Activated CD8-positive, alpha-beta T cell treated with anti-CD3 and anti-CD28 coated beads for 36 hours (primary cell): ENCODE measurements at regions not wholly inside any gene's neighbourhood (a gene's known extent, or its start where the extent isn't known, plus 50 kb on each side); places are given as distances from the start of the nearest gene placed in this dataset.

Experiments used
- ATAC-seq: fragments of 200-7000 bp; cut with Tn5 transposase; one replicate; pipeline ENCODE4 v1.10.0; 2021; ENCODE audit warnings: mild to moderate bottlenecking, moderate library complexity
- CTCF ChIA-PET: fragments of 350-600 bp; sonication (Branson Sonifier 250); formaldehyde crosslinking; loops from one replicate; lab custom pipeline; 2021; ENCODE audit warnings: antibody characterized with exemption; lab: Charles Lee
- POLR2A ChIA-PET: fragments of 350-600 bp; sonication (Branson Sonifier 250); formaldehyde crosslinking; loops from one replicate; lab custom pipeline; 2021; ENCODE audit warnings: antibody characterized with exemption; lab: Charles Lee
- DNase-seq: peaks from one replicate; pipeline ENCODE4 v3.0.0-alpha.2; 2020
- H3K27ac Mint-ChIP-seq: one replicate; pipeline ENCODE4 v1.8.0; 2021; ENCODE audit warnings: mild to moderate bottlenecking, mixed read lengths
- H3K27me3 Mint-ChIP-seq: one replicate; pipeline ENCODE4 v1.8.0; 2021; ENCODE audit warnings: mixed read lengths
- H3K36me3 Mint-ChIP-seq: one replicate; pipeline ENCODE4 v1.8.0; 2021; ENCODE audit warnings: low read depth, mixed read lengths
- H3K4me1 Mint-ChIP-seq: one replicate; pipeline ENCODE4 v1.8.0; 2021; ENCODE audit warnings: low read depth, mixed read lengths
- H3K4me3 Mint-ChIP-seq: one replicate; pipeline ENCODE4 v1.8.0; 2021; ENCODE audit warnings: mild to moderate bottlenecking, moderate library complexity, mixed read lengths
- H3K9me3 Mint-ChIP-seq: one replicate; pipeline ENCODE4 v1.8.0; 2021; ENCODE audit warnings: mixed read lengths
- intact Hi-C: fragments of 100-400 bp; cut with micrococcal nuclease; formaldehyde crosslinking; loops from one replicate; pipeline ENCODE4 v1.10.0; 2022
- TF ChIP-seq, protein P1 (sequence below): fragments of 200-600 bp; IDR thresholded peaks from one replicate; pipeline ENCODE4 v1.8.0; 2022; ENCODE audit warnings: antibody characterized with exemption, mild to moderate bottlenecking

DNA sequence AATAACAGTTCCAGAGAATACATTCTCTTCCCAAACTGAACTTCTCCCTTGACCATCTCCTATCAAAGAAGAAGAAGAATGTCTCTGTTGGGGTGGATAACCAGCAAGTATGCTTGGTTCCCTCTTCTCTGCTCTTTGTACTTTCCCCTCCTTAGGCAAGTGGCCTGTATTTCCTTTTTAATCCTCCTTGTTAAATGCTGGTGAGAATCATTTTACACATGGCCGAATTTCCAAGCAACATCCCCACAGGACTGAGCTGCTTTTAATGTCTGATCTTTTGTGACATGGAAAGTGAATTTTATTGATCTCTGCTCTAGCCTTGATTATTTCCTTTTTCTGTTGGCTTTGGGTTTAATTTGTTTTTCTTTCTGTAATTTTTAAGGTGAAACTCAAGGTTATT, 336.7 kb downstream of the DUSP10 start:
- Mint-ChIP-seq H3K9me3 (no peaks in the 10 kb centered on the region), H3K4me1 (no peaks in the 10 kb centered on the region), H3K27me3 (peaks cover 5% of the 10 kb centered on the region), H3K27ac (no peak overlapping the region), H3K4me3 (no peak overlapping the region), H3K36me3 (no peaks in the 10 kb centered on the region)
- CTCF ChIA-PET, result no interaction called here
- ATAC-seq, result no peak
- DNase-seq, result no peak
- intact Hi-C loops, result no loop called here
- POLR2A ChIA-PET, result no interaction called here
- TF ChIP-seq, protein P1, sequence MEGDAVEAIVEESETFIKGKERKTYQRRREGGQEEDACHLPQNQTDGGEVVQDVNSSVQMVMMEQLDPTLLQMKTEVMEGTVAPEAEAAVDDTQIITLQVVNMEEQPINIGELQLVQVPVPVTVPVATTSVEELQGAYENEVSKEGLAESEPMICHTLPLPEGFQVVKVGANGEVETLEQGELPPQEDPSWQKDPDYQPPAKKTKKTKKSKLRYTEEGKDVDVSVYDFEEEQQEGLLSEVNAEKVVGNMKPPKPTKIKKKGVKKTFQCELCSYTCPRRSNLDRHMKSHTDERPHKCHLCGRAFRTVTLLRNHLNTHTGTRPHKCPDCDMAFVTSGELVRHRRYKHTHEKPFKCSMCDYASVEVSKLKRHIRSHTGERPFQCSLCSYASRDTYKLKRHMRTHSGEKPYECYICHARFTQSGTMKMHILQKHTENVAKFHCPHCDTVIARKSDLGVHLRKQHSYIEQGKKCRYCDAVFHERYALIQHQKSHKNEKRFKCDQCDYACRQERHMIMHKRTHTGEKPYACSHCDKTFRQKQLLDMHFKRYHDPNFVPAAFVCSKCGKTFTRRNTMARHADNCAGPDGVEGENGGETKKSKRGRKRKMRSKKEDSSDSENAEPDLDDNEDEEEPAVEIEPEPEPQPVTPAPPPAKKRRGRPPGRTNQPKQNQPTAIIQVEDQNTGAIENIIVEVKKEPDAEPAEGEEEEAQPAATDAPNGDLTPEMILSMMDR, result no peak

DNA sequence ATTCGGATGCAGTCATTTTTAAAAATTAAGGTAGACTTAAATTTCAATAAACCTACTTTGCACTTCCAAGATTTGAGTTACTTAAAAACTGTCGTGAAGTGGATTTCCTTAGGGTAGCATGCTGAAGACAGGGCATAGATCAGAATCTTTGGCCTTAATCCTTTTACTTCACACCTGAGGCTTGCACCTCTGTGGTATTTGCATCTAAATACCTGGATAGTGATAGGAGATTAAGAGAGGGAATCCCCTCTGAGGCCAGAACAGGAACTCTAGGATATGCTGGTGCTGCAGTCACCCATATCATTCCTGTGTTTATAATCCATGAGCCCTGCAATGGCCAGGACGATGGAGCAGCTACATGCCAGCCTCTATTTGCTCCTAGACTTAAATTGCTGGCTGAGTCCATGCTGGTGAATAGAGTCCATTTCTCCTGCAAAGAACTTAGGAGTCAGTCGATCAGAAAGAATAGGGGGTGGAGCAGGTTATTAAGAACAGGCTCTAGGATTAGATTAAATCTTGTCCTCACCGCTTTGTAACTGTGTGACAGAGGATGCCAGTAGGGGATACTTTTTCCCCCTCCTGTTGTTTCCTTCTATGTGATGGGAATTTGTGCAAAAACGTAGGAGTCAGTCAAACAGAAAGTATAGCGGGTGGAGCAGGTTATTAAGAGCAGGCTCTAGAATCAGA, 333.6 kb downstream of the DUSP10 start:
- Mint-ChIP-seq H3K36me3 (no peaks in the 10 kb centered on the region), H3K4me3 (no peak overlapping the region), H3K4me1 (no peaks in the 10 kb centered on the region), H3K9me3 (no peaks in the 10 kb centered on the region), H3K27ac (no peak overlapping the region), H3K27me3 (peaks cover 7% of the 10 kb centered on the region)
- ATAC-seq (no peak), DNase-seq (no peak)
- ChIA-PET POLR2A (no interaction called here), CTCF (no interaction called here)
- intact Hi-C loops, result no loop called here
- TF ChIP-seq, protein P1, result no peak

DNA sequence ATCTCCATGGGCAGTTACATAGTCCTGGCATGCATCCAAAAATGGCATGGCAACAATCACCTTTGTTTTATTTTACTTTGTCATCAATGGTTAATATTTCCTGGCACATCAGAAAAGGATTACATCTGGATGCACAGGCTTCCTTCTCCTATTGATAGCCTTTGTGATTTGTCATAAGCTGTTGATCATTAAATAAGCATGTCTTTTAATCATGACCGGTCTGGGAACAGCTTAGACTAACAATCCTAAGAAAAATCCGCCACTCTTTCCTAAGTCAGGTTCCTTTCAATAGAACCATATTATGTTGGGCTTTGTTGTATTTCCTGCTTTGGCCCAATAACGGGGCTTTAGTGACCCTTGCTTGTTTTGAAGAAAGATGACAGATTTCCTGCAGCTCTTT, 330.6 kb downstream of the DUSP10 start:
- H3K9me3 Mint-ChIP-seq, result no peaks in the 10 kb centered on the region
- H3K4me1 Mint-ChIP-seq, result no peaks in the 10 kb centered on the region
- POLR2A ChIA-PET, result no interaction called here
- DNase-seq (no peak), ATAC-seq (no peak)
- peaks cover 18% of the 10 kb centered on the region for H3K27me3 Mint-ChIP-seq
- H3K36me3 Mint-ChIP-seq, result no peaks in the 10 kb centered on the region
- H3K27ac Mint-ChIP-seq, result no peak overlapping the region
- no peak overlapping the region for H3K4me3 Mint-ChIP-seq
- TF ChIP-seq, protein P1, result no peak
- intact Hi-C loops, result no loop called here
- CTCF ChIA-PET, result no interaction called here

DNA sequence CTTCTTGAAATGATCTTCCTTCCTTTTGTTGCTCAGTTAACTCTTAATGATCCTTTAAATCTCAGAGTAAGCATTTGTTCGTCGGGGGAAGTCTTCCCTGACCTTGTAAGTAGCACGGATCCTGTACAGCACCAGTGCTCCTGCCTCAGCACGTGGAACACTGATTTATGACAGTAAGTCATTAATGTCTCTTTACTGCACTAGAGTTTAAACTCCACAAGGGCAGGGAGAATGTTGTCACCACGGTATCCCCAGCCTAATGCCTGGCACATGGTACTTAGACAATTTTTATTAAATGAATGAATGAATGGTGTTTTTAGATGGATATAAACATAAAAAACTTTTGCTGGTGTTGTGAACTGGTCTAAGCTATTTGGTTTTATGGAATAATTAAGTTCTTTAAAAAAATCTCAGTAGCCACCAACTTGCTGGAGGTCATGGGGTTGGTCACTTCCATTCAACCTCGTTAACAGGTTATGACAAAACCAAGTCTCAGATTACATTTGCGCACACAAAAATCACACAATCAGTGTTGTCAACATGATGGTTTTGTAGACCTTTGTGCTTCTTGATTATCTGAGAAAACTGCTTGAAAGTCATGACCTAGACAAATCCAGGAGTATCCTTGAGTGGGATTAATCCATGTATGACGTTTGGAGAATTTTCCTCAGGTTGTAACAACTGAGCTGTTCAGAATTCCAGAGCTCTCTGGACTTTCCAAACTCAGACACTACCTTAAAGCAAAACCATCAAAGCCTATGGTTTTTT, 326.9 kb downstream of the DUSP10 start:
- H3K9me3 Mint-ChIP-seq, result no peaks in the 10 kb centered on the region
- H3K27me3 Mint-ChIP-seq, result peaks cover 20% of the 10 kb centered on the region
- ATAC-seq (no peak), DNase-seq (no peak)
- no peak overlapping the region for H3K4me3 Mint-ChIP-seq
- H3K27ac Mint-ChIP-seq, result no peak overlapping the region
- H3K4me1 Mint-ChIP-seq, result no peaks in the 10 kb centered on the region
- TF ChIP-seq, protein P1, result no peak
- ChIA-PET POLR2A (interaction anchor here (0.6 to 1.1 kb wide), 2 partner anchors 21 to 1036 kb away, joined by 3 read pairs; no protein-coding TSS in a partner anchor), CTCF (interaction anchor here (1.6 to 2.2 kb wide), 2 partner anchors 16 to 20 kb away, joined by 4 to 8 read pairs; no protein-coding TSS in a partner anchor)
- intact Hi-C loops, result loop anchor here (1.0 kb wide), 1 partner anchor 9 kb away; no protein-coding TSS in a partner anchor
- H3K36me3 Mint-ChIP-seq, result no peaks in the 10 kb centered on the region

DNA sequence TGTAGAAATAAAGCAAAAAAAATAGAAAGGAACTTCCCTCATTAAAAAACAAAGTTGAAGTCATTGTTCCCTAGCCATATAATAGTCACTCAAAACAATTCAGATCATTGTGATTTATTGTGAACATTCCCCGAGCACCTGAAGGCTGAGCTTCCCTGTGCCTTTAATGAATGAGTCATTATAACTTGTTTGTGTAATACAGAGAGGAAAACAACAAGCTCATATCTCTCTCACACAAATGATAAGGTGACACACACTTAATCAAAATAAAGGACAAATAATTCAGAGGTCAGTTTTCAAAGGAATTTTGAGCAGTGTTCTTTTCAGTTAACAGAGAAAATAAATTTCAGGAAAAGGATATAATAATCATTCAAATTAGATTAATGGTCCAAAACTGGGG, 326.2 kb downstream of the DUSP10 start:
- CTCF ChIA-PET, result interaction anchor here (1.6 to 2.2 kb wide), 2 partner anchors 16 to 19 kb away, joined by 4 to 8 read pairs; no protein-coding TSS in a partner anchor
- Mint-ChIP-seq H3K9me3 (no peaks in the 10 kb centered on the region), H3K4me3 (no peak overlapping the region), H3K27me3 (peaks cover 18% of the 10 kb centered on the region), H3K36me3 (no peaks in the 10 kb centered on the region), H3K4me1 (no peaks in the 10 kb centered on the region), H3K27ac (no peak overlapping the region)
- intact Hi-C loops, result no loop called here
- no peak for DNase-seq
- POLR2A ChIA-PET, result interaction anchor here (1.1 kb wide), 1 partner anchor 20 kb away, joined by 3 read pairs; no protein-coding TSS in a partner anchor
- no peak for ATAC-seq
- TF ChIP-seq, protein P1, result no peak
